COLO829 (cell line): ENCODE measurements at regions not wholly inside any gene's neighbourhood (a gene's known extent, or its start where the extent isn't known, plus 50 kb on each side); places are given as distances from the start of the nearest gene placed in this dataset.
"Not testable (repeated sequence)": the region's sequence is repeated elsewhere in the genome, so short reads cannot be mapped to it uniquely, and the experiment has no call there.

Experiments
- DNase-seq: peaks from one replicate; pipeline ENCODE4 v3.0.0; 2012; ENCODE audit warnings: low spot score

DNA sequence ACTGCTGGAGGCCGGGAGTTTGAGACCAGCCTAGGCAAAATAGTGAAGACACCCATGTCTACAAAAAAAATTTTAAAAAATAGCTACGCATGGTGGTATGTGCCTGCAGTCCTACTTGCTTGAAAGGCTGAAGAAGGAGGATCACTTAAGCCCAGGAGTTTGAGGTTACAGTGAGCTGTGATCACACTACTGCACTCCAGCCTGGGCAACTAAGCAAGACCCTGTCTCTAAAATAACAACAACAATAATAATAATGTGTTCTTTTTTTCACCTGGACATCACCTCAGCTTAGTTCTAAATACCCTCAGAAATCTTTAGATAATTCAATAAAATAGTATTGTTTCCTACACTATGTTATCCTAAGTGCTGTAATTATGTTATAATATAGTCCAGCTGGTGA is 397.1 kb upstream of the ZNF804A start:
- DNase-seq = no peak

GRCh38 chr2:184203661-184204060 is 394.7 kb upstream of the ZNF804A start:
- no peak for DNase-seq

- no peak for DNase-seq
These were observed 393.2 kb upstream of the ZNF804A start for GRCh38 chr2:184205048-184205596.

GRCh38 chr2:184206045-184206444 is 392.3 kb upstream of the ZNF804A start:
- no peak for DNase-seq

DNA sequence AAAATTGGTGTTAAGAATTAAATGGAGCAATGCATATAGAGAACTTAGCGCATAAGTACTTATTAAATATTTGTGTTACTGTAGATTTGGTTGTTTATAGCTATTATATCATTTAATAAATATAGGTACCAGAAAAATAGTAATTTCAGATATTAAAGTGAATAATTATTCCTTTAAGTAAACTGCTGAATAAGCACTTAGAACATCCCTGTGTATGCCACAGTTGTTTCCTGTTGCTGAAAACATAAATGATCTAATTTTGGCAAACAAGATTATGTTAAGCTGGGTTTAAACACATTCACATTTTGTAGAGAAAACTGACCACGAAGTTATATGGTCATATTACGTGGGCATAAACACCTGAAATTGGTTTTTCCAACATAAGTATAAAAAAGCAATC is 388.0 kb upstream of the ZNF804A start:
- DNase-seq = no peak

- DNase-seq = no peak
These were observed 382.6 kb upstream of the ZNF804A start for GRCh38 chr2:184215745-184216144.

DNA sequence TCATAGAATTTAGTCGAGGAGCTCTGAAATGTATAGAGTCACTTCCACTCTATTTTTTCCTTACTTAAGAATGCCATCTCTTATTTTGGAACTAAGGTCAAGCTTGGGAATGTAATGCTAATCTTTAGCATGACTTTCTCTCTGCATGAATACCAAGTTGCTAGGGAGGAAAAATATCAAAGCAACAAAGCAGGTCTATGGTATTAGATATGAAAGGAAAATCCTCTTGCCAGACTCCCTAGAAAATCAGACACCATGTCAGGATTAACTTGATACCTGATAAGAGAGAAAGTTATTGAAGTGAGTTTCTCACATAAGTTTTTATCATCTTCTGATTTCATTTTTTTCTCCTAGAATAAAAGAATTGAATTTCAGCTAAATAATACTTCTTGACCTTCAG is 341.7 kb upstream of the ZNF804A start:
- no peak for DNase-seq

DNA sequence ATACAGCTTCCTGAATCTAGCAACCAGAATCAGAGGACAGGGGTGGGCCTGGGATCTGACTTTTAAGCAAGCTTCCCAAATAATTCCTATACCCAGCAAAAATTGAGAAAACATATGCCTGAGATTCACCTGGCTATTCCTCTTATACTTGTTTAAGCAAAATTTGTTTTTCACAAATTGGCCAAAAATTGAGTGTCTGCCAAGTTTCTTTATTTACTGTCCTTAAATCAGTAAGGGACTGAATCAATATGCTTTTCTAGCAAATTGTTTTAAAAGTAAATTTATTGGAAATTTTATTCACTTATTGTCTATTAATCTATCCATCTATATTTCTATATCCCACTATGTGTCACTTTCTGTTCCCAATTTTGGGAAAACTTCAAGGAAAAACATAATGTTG is 337.0 kb upstream of the ZNF804A start:
- no peak for DNase-seq

DNA sequence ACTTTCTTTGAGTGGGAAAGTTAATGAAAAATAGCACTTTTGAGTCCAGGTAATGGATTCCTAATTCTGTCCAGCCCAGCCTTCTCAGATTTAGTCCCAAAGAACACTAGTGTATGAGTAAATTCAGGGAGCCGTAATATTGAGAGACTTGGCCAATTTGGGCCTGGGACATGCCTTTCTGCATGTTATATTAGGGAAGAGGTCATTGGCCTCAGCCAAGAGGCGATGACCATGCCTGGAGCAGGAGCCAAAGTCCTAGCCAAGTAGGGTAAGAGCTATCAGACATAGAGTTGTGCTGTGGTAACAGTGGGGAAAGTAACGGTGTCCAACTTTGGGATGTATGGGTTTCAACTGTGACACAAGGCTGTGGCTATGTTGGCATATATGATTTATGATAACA is 336.5 kb upstream of the ZNF804A start:
- DNase-seq = no peak

DNA sequence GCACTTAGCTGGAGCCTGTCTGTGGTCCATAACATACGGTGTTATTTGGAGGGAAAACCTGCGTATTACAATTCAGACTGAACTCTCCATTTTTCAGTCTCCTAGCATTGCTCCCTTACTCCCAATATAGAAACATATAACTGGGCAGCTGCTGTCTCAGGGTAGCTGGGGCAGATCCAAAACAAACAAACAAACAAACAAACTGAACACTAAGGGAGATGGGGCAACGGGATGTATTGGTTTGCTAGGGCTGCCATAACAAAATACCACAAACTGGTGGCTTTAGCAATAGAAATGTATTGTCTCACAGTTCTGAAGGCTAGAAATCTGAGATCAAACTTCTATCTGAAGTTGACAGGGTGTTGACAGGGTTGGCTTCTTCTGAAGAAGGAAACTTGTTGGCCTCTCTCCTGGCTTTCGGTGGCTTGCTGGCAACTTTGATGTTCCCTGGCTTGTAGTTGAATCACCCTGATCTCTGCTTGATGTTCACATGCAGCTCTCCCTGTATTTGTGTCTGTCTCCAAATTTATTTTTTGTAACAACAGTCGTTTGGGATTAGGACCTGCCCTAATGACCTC is 329.3 kb upstream of the ZNF804A start:
- no peak for DNase-seq

DNA sequence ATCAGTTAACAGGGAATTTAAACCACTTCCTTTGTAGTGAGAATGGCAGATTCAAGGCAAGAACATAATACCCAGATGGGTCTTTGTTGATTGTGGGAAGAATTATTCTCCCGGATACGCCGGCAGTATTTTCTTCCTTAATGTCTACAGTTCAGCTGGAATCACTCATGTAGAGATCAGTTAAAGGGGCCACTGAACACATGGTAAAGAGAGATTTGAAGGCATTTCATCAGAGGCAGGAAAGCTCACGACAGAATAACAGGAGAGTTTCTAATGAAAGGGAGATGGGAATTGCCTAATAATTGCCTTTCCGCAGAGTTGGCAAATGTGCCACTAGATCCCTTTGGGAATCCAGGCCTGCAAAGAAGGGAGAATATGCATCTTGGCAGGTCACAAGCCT is 327.7 kb upstream of the ZNF804A start:
- DNase-seq = no peak

GRCh38 chr2:184272056-184272455 is 326.3 kb upstream of the ZNF804A start:
- no peak for DNase-seq

GRCh38 chr2:184294831-184295230 is 303.5 kb upstream of the ZNF804A start:
- DNase-seq = no peak

- no peak for DNase-seq
These were observed 301.2 kb upstream of the ZNF804A start for GRCh38 chr2:184297085-184297484.

DNA sequence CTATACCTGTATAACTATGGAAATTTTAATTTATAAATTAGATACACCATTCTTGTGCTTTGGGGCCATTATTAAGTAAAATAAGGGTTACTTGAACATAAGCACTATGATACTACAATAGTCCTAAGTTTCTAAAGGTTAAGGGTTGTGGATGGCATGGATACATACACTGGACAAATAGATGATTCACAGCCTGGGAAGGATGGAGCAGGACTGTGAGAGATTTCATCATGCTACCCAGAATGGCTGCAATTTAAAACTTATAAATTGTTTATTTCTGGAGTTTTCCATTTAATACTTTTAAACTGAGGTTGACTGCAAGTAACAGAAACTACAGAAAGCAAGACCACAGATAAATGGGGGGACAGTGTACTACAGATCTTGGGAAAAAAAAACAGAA is 295.8 kb upstream of the ZNF804A start:
- DNase-seq = no peak

DNA sequence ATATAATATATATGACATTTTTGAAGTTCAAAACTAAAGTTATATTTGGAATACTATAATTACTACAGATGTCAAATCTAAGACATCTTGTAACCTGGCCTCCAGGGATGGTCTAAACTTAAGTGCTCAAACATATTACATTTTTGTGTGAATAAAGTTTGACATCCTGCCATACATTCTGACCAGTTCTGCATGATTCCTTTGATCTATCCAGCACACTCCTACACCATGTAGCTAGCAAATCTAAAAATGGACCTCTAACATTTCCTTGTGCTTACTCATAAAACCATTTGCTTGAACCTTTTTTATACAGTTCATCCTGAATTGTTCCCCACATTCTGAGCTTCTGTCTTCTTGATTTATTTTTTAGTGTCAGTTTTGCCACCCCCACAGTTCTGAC is 294.3 kb upstream of the ZNF804A start:
- DNase-seq = no peak

GRCh38 chr2:184305105-184305504 is 293.2 kb upstream of the ZNF804A start:
- DNase-seq = no peak

- no peak for DNase-seq
These were observed 289.6 kb upstream of the ZNF804A start for GRCh38 chr2:184308706-184309105.

- DNase-seq = no peak
These were observed 285.4 kb upstream of the ZNF804A start for GRCh38 chr2:184312970-184313369.

- no peak for DNase-seq
These were observed 283.5 kb upstream of the ZNF804A start for GRCh38 chr2:184314829-184315228.

- no peak for DNase-seq
These were observed 281.4 kb upstream of the ZNF804A start for GRCh38 chr2:184316921-184317320.

DNA sequence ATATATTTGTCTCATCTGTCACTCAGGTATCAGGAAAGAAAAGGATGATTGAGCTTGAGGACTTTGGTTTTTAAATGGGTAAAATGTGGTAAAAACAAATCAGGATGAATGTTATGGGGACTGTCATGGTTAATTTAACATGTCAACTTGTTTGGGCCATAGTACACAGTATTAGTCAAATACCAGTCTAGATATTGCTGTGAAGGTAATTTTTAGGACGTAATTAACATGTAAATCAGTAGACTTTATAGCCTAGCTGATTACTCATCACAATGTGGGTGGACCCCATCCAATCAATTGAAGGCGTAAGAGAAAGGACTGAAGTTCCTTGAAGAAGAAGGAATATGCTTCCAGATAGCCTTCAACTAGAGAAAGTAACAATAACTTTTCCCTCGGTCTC is 275.7 kb upstream of the ZNF804A start:
- no peak for DNase-seq

GRCh38 chr2:184326066-184326465 is 272.3 kb upstream of the ZNF804A start:
- no peak for DNase-seq

DNA sequence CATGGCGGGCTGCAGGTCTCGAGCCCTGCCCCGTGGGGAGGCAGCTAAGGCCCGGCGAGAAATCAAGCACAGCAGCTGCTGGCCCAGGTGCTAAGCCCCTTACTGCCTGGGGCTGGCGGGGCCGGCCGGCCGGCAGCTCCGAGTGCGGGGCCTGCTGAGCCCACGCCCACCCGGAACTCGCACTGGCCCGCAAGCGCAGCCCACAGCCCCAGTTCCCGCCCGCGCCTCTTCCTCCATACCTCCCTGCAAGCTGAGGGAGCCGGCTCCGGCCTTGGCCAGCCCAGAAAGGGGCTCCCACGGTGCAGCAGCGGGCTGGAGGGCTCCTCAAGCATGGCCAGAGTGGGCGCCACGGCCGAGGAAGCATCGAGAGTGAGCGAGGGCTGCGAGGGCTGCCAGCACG is 270.5 kb upstream of the ZNF804A start:
- DNase-seq = not testable (repeated sequence)

DNA sequence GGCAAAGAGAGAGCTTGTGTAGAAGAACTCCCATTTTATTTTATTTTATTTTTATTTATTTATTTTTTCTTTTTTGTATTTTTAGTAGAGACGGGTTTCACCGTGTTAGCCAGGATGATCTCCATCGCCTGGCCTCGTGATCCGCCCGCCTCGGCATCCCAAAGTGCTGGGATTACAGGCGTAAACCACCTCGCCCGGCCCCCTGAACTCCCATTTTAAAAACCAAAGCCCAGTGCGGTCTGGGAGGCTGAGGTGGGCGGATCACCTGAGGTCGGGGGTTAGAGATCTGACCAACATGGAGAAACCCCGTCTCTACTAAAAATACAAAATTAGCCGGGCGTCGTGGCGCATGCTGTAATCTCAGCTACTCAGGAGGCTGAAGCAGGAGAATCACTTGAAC is 267.8 kb upstream of the ZNF804A start:
- not testable (repeated sequence) for DNase-seq
